Lower leg skin (tissue), 3 donors: ENCODE measurements at regions not wholly inside any gene's neighbourhood (a gene's known extent, or its start where the extent isn't known, plus 50 kb on each side); places are given as distances from the start of the nearest gene placed in this dataset.

Experiments
- POLR2A ChIP-seq, 2 donors: fragments of 450-650 bp; IDR thresholded peaks; one replicate each; pipeline ENCODE4 v1.6.1; 2016 to 2017; ENCODE audit warnings: antibody characterized with exemption in 2 of 2, mild to moderate bottlenecking in 1 of 2, moderate library complexity in 1 of 2
- TF ChIP-seq, protein P1 (sequence below), 3 donors: fragments of 450-650 bp; IDR thresholded peaks; one replicate each; pipeline ENCODE4 v1.5.1; 2016; ENCODE audit warnings: antibody characterized with exemption in 3 of 3, mild to moderate bottlenecking in 3 of 3, moderate library complexity in 2 of 3

DNA sequence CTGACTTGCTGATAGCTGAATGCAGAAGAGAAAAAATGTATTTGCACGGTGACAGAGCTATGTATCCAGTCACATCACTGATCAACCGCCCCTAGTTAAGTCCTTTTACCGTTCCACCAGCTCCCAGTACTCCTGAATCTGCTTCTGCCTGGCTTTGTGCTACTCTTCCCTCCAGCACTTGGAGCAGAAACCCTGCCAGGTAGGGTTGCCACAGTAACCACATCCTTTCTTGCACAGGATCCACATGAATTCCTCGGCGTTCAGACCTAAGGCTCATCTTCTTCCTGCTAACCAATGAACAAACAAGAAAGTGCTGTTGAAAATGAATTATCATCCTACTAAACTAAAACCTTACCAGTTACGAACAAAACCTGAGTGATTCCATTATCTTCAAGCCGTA lies 52.0 kb upstream of the KCTD7 start:
- TF ChIP-seq, protein P1, sequence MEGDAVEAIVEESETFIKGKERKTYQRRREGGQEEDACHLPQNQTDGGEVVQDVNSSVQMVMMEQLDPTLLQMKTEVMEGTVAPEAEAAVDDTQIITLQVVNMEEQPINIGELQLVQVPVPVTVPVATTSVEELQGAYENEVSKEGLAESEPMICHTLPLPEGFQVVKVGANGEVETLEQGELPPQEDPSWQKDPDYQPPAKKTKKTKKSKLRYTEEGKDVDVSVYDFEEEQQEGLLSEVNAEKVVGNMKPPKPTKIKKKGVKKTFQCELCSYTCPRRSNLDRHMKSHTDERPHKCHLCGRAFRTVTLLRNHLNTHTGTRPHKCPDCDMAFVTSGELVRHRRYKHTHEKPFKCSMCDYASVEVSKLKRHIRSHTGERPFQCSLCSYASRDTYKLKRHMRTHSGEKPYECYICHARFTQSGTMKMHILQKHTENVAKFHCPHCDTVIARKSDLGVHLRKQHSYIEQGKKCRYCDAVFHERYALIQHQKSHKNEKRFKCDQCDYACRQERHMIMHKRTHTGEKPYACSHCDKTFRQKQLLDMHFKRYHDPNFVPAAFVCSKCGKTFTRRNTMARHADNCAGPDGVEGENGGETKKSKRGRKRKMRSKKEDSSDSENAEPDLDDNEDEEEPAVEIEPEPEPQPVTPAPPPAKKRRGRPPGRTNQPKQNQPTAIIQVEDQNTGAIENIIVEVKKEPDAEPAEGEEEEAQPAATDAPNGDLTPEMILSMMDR (IDR thresholded peaks at IDR 0.05), result no peak
- TF ChIP-seq POLR2A (IDR thresholded peaks at IDR 0.05), result no peak
